Suprapubic skin (tissue), 4 donors: ENCODE measurements at regions not wholly inside any gene's neighbourhood (a gene's known extent, or its start where the extent isn't known, plus 50 kb on each side); places are given as distances from the start of the nearest gene placed in this dataset.

Experiments used
- DNase-seq, 2 donors: peaks; one replicate each; pipeline ENCODE4 v3.0.0-alpha.2; 2019; ENCODE audit warnings: low spot score in 2 of 2
- H3K27ac ChIP-seq: fragments of 200-600 bp; sonication (generic); one replicate; pipeline ENCODE4 v1.5.1; 2019
- H3K27me3 ChIP-seq: fragments of 200-600 bp; sonication (generic); one replicate; pipeline ENCODE4 v1.5.1; 2019
- H3K36me3 ChIP-seq: fragments of 200-600 bp; sonication (generic); one replicate; pipeline ENCODE4 v1.5.1; 2019
- H3K4me1 ChIP-seq: fragments of 200-600 bp; sonication (generic); one replicate; pipeline ENCODE4 v1.5.1; 2019
- H3K4me3 ChIP-seq: fragments of 200-600 bp; sonication (generic); one replicate; pipeline ENCODE4 v1.5.1; 2019; ENCODE audit warnings: mild to moderate bottlenecking
- H3K9me3 ChIP-seq: fragments of 200-600 bp; sonication (generic); one replicate; pipeline ENCODE4 v1.5.1; 2019
- CTCF ChIP-seq, 2 donors: fragments of 200-600 bp in 1 of 2; fragments of 450-650 bp in 1 of 2; sonication (generic) in 1 of 2; IDR thresholded peaks; one replicate each; pipeline ENCODE4 v1.5.1; 2016 to 2019; ENCODE audit warnings: antibody characterized with exemption in 2 of 2, mild to moderate bottlenecking in 1 of 2, moderate library complexity in 1 of 2
- EP300 ChIP-seq: sonication (generic); formaldehyde crosslinking; IDR thresholded peaks from one replicate; pipeline ENCODE4 v1.6.1; 2017; ENCODE audit warnings: antibody characterized with exemption
- POLR2A ChIP-seq, 2 donors: fragments of 450-650 bp; IDR thresholded peaks; one replicate each; pipeline ENCODE4 v1.6.1; 2017; ENCODE audit warnings: antibody characterized with exemption in 2 of 2, mild to moderate bottlenecking in 2 of 2, moderate library complexity in 2 of 2
- POLR2AphosphoS5 ChIP-seq, 3 donors: sonication (generic); formaldehyde crosslinking; IDR thresholded peaks; one replicate each; pipeline ENCODE4 v1.6.1; 2017; ENCODE audit warnings: antibody characterized with exemption in 3 of 3
- WGBS: methylation state at CpG from one replicate; pipeline ENCODE4 v1.1.5; 2018; 5-methylcytosine and 5-hydroxymethylcytosine counted together

GRCh38 chr6:18600255-18600654 lies 213.1 kb downstream of the RNF144B start:
- no peak overlapping the region for H3K27ac ChIP-seq
- 46% methylated on average over 2 of the region's 2 CpGs for WGBS
- H3K36me3 ChIP-seq, result no peaks in the 10 kb centered on the region
- H3K27me3 ChIP-seq, result no peaks in the 10 kb centered on the region
- TF ChIP-seq POLR2AphosphoS5 (IDR thresholded peaks at IDR 0.05) (no peak), POLR2A (IDR thresholded peaks at IDR 0.05) (no peak), CTCF (IDR thresholded peaks at IDR 0.05) (no peak), EP300 (no peak)
- H3K4me3 ChIP-seq, result no peak overlapping the region
- no peaks in the 10 kb centered on the region for H3K9me3 ChIP-seq
- no peaks in the 10 kb centered on the region for H3K4me1 ChIP-seq
- DNase-seq, result no peak

GRCh38 chr6:18601516-18602020 lies 214.4 kb downstream of the RNF144B start:
- Histone ChIP-seq H3K27me3 (no peaks in the 10 kb centered on the region), H3K9me3 (no peaks in the 10 kb centered on the region), H3K27ac (no peak overlapping the region), H3K4me3 (no peak overlapping the region), H3K4me1 (no peaks in the 10 kb centered on the region), H3K36me3 (no peaks in the 10 kb centered on the region)
- DNase-seq, result no peak
- 80% methylated on average over 5 of the region's 5 CpGs for WGBS
- TF ChIP-seq POLR2A (IDR thresholded peaks at IDR 0.05) (no peak), EP300 (no peak), CTCF (IDR thresholded peaks at IDR 0.05) (no peak), POLR2AphosphoS5 (IDR thresholded peaks at IDR 0.05) (no peak)

- H3K27ac ChIP-seq, result no peak overlapping the region
- no peaks in the 10 kb centered on the region for H3K27me3 ChIP-seq
- H3K4me3 ChIP-seq, result no peak overlapping the region
- no peaks in the 10 kb centered on the region for H3K4me1 ChIP-seq
- no peak for DNase-seq
- WGBS, result 98% methylated on average over 2 of the region's 2 CpGs
- H3K9me3 ChIP-seq, result no peaks in the 10 kb centered on the region
- H3K36me3 ChIP-seq, result no peaks in the 10 kb centered on the region
- no peak for TF ChIP-seq EP300
Observed at GRCh38 chr6:18602931-18603330, 215.8 kb downstream of the RNF144B start.

- DNase-seq, result no peak
- Histone ChIP-seq H3K4me1 (no peaks in the 10 kb centered on the region), H3K27ac (no peak overlapping the region), H3K9me3 (no peaks in the 10 kb centered on the region), H3K36me3 (no peaks in the 10 kb centered on the region), H3K27me3 (no peaks in the 10 kb centered on the region), H3K4me3 (no peak overlapping the region)
- TF ChIP-seq POLR2AphosphoS5 (IDR thresholded peaks at IDR 0.05) (no peak), EP300 (no peak), POLR2A (IDR thresholded peaks at IDR 0.05) (no peak), CTCF (IDR thresholded peaks at IDR 0.05) (no peak)
- 61% methylated on average over 5 of the region's 5 CpGs for WGBS
Observed at GRCh38 chr6:18603361-18603760, 216.2 kb downstream of the RNF144B start.

- Histone ChIP-seq H3K27me3 (no peaks in the 10 kb centered on the region), H3K27ac (no peak overlapping the region), H3K36me3 (no peaks in the 10 kb centered on the region), H3K4me3 (no peak overlapping the region), H3K4me1 (no peaks in the 10 kb centered on the region), H3K9me3 (no peaks in the 10 kb centered on the region)
- TF ChIP-seq CTCF (IDR thresholded peaks at IDR 0.05), result no peak
- TF ChIP-seq POLR2AphosphoS5 (IDR thresholded peaks at IDR 0.05), result no peak
- no peak for TF ChIP-seq EP300
- no peak for TF ChIP-seq POLR2A (IDR thresholded peaks at IDR 0.05)
- WGBS, result 70% methylated on average over 3 of the region's 3 CpGs
- DNase-seq, result no peak
Observed at GRCh38 chr6:18605841-18606240, 218.7 kb downstream of the RNF144B start.

- no peaks in the 10 kb centered on the region for H3K36me3 ChIP-seq
- H3K27me3 ChIP-seq, result no peaks in the 10 kb centered on the region
- H3K27ac ChIP-seq, result no peak overlapping the region
- H3K4me1 ChIP-seq, result no peaks in the 10 kb centered on the region
- TF ChIP-seq POLR2AphosphoS5 (IDR thresholded peaks at IDR 0.05), result no peak
- no peak for TF ChIP-seq CTCF (IDR thresholded peaks at IDR 0.05)
- no peak for TF ChIP-seq EP300
- TF ChIP-seq POLR2A (IDR thresholded peaks at IDR 0.05), result no peak
- H3K4me3 ChIP-seq, result no peak overlapping the region
- 82% methylated on average over 1 of the region's 1 CpG for WGBS
- no peaks in the 10 kb centered on the region for H3K9me3 ChIP-seq
- DNase-seq, result no peak
Observed at GRCh38 chr6:18609715-18610114, 222.6 kb downstream of the RNF144B start.
